HG02870 (cell line): ENCODE measurements at regions not wholly inside any gene's neighbourhood (a gene's known extent, or its start where the extent isn't known, plus 50 kb on each side); places are given as distances from the start of the nearest gene placed in this dataset.
A peak's percentile ranks its signal among the peaks of the same experiment; 100 is the strongest.

Experiments
- ATAC-seq: cut with Tn5 transposase; IDR thresholded peaks from one replicate; pipeline ENCODE4 v1.9.1; 2021; ENCODE audit warnings: mild to moderate bottlenecking, moderate library complexity; ENCODE audit not compliant: unreplicated experiment

GRCh38 chr3:102599819-102600576 lies 165.2 kb downstream of the ZPLD1 start:
- no peak for ATAC-seq

- ATAC-seq, result no peak
These were observed 170.3 kb downstream of the ZPLD1 start for GRCh38 chr3:102605153-102605552.

GRCh38 chr3:102608875-102609274 lies 174.1 kb downstream of the ZPLD1 start:
- no peak for ATAC-seq

GRCh38 chr3:102614021-102614569 lies 179.3 kb downstream of the ZPLD1 start:
- ATAC-seq, result no peak

- ATAC-seq, result no peak
These were observed 179.8 kb downstream of the ZPLD1 start for GRCh38 chr3:102614585-102614984.

- no peak for ATAC-seq
These were observed 182.6 kb downstream of the ZPLD1 start for GRCh38 chr3:102617381-102617780.

GRCh38 chr3:102619361-102619760 lies 184.5 kb downstream of the ZPLD1 start:
- no peak for ATAC-seq

GRCh38 chr3:102629943-102630342 lies 195.1 kb downstream of the ZPLD1 start:
- ATAC-seq, result no peak

GRCh38 chr3:102630531-102630930 lies 195.7 kb downstream of the ZPLD1 start:
- ATAC-seq, result no peak

GRCh38 chr3:102643546-102643945 lies 208.7 kb downstream of the ZPLD1 start:
- no peak for ATAC-seq

- ATAC-seq, result no peak
These were observed 211.7 kb downstream of the ZPLD1 start for GRCh38 chr3:102646557-102646956.

GRCh38 chr3:102660653-102661052 lies 225.8 kb downstream of the ZPLD1 start:
- ATAC-seq, result no peak

- ATAC-seq, result no peak
These were observed 227.1 kb downstream of the ZPLD1 start for GRCh38 chr3:102661707-102662497.

- no peak for ATAC-seq
These were observed 227.6 kb downstream of the ZPLD1 start for GRCh38 chr3:102662498-102662772.

- no peak for ATAC-seq
These were observed 229.3 kb downstream of the ZPLD1 start for GRCh38 chr3:102664126-102664525.

GRCh38 chr3:102665183-102665582 lies 230.4 kb downstream of the ZPLD1 start:
- no peak for ATAC-seq

GRCh38 chr3:102668247-102668646 lies 233.4 kb downstream of the ZPLD1 start:
- no peak for ATAC-seq

- ATAC-seq, result no peak
These were observed 236.2 kb downstream of the ZPLD1 start for GRCh38 chr3:102670986-102671385.

GRCh38 chr3:102672305-102672704 lies 237.5 kb downstream of the ZPLD1 start:
- ATAC-seq, result no peak

GRCh38 chr3:102673271-102674115 lies 238.7 kb downstream of the ZPLD1 start:
- ATAC-seq, result peak; percentile 78

- no peak for ATAC-seq
These were observed 239.5 kb downstream of the ZPLD1 start for GRCh38 chr3:102674284-102674683.
